ENCODE measurements at regions not wholly inside any gene's neighbourhood (a gene's known extent, or its start where the extent isn't known, plus 50 kb on each side); places are given as distances from the start of the nearest gene placed in this dataset.

- CTCF ChIA-PET = no interaction called here
- no peak for TF ChIP-seq CREM (CRISPR knock-in tag; IDR thresholded peaks at IDR 0.05)
- no peak for TF ChIP-seq NFE2L1 (CRISPR knock-in tag; IDR thresholded peaks at IDR 0.05)
- TF ChIP-seq MXD4 (CRISPR knock-in tag; IDR thresholded peaks at IDR 0.05; ENCODE audit: borderline replicate concordance) = no peak
- no peak for TF ChIP-seq ZNF219 (CRISPR knock-in tag; IDR thresholded peaks at IDR 0.05; ENCODE audit: borderline replicate concordance)
- TF ChIP-seq NR2C2 (CRISPR knock-in tag; IDR thresholded peaks at IDR 0.05) = no peak
- no peak for TF ChIP-seq CDX4 (CRISPR knock-in tag; IDR thresholded peaks at IDR 0.05; ENCODE audit: borderline replicate concordance)
- TF ChIP-seq USF1 (CRISPR knock-in tag; IDR thresholded peaks at IDR 0.05) = no peak
- TF ChIP-seq AFF4 (CRISPR knock-in tag; IDR thresholded peaks at IDR 0.05; ENCODE audit: borderline replicate concordance) = no peak
- TF ChIP-seq ATF3 (CRISPR knock-in tag; conservative IDR thresholded peaks at IDR 0.05) = no peak
- TF ChIP-seq MLX (CRISPR knock-in tag; IDR thresholded peaks at IDR 0.05) = no peak
- TF ChIP-seq CREB1 (CRISPR knock-in tag; IDR thresholded peaks at IDR 0.05) = no peak
- TF ChIP-seq OVOL2 (CRISPR knock-in tag; IDR thresholded peaks at IDR 0.05; ENCODE audit: borderline replicate concordance) = no peak
- TF ChIP-seq ATF2 (CRISPR knock-in tag; IDR thresholded peaks at IDR 0.05; ENCODE audit: borderline replicate concordance, low read depth) = no peak
- no peak for TF ChIP-seq ATF6 (CRISPR knock-in tag; IDR thresholded peaks at IDR 0.05)
- no peak for TF ChIP-seq ZNF281 (CRISPR knock-in tag; IDR thresholded peaks at IDR 0.05)
- no peak for TF ChIP-seq STAT6 (CRISPR knock-in tag; conservative IDR thresholded peaks at IDR 0.05; ENCODE audit: low read depth)
- ATAC-seq (no peak), DNase-seq (ENCODE audit: low spot score) (no peak)
- H3K27me3 Mint-ChIP-seq (ENCODE audit: low read depth) = no peaks in the 10 kb centered on the region
- H3K4me1 Mint-ChIP-seq = peaks cover 11% of the 10 kb centered on the region
- H3K4me3 Mint-ChIP-seq = no peak overlapping the region
- 0 out of 2 replicates have a peak, but pooled peaks cover 2% of the 10 kb centered on the region for H3K36me3 Mint-ChIP-seq
- H3K27ac Mint-ChIP-seq = no peak overlapping the region
- H3K9me3 Mint-ChIP-seq = peaks cover 12% of the 10 kb centered on the region
- POLR2A ChIA-PET = no interaction called here
Observed at GRCh38 chr14:97916100-97916499, 1118.9 kb downstream of the VRK1 start.

Data from WTC11 (cell line).